GM23248 (cell line): ENCODE measurements at regions not wholly inside any gene's neighbourhood (a gene's known extent, or its start where the extent isn't known, plus 50 kb on each side); places are given as distances from the start of the nearest gene placed in this dataset.

Source experiments
- EZH2 ChIP-seq: fragments of 200-600 bp; sonication (generic); IDR thresholded peaks from 2 replicates; pipeline ENCODE4 v1.6.1; 2018; ENCODE audit warnings: antibody characterized with exemption, mild to moderate bottlenecking; ENCODE audit not compliant: insufficient read depth, poor library complexity, severe bottlenecking
- EZH2phosphoT487 ChIP-seq: fragments of 200-600 bp; sonication (generic); IDR thresholded peaks from 2 replicates; pipeline ENCODE4 v1.6.1; 2018; ENCODE audit warnings: antibody characterized with exemption, moderate library complexity, mild to moderate bottlenecking, low read depth; ENCODE audit not compliant: insufficient read depth

DNA sequence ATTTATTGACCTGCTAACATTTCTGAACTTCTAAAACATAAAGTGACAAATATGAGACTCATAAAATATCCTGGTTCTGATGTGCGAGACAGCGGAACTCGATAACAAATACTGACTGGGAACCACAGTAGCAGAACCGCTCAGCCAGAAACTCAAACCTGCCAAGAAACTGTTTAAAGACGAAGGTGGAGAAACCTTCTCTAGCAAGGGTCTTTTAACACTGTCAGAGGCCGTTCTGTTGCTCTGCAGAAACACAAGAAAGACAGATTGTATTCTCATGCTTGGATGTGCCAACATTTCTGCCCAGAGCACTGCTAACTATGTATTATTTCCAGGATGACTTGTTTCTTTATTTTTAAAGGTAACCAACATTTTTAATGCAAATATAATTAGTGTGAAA, 514.8 kb upstream of the ADARB2 start:
- TF ChIP-seq EZH2 (no peak), EZH2phosphoT487 (no peak)
